HUDEP-2 (cell line): ENCODE measurements at regions not wholly inside any gene's neighbourhood (a gene's known extent, or its start where the extent isn't known, plus 50 kb on each side); places are given as distances from the start of the nearest gene placed in this dataset.
"Not testable (repeated sequence)": the region's sequence is repeated elsewhere in the genome, so short reads cannot be mapped to it uniquely, and the experiment has no call there.

Experiments
- DNase-seq, 76 experiments: peaks; one replicate each; lab custom pipeline; 2025; ENCODE audit not compliant: unreplicated experiment in 76 of 76; lab: John Stamatoyannopoulos, UW

DNA sequence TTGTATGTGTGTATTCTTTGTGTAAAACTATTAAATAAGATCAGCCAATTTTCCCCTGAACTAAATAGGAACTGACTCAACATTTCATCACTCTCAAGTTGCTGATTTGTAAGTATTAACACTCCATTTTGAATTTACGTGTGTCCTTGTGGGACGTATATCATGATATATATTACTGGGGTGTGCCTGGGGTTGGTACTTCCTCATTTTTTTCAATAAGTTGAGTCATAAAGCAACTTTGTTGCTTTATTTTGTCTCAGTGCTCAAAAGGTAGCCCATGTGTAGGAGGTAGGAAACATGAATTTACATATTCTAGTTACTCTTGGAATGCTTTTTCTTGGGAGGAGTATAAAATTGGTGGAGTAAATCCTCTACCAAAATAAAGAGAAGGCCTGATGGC lies 193.9 kb upstream of the RAG2 start:
- DNase-seq, result no peak

- DNase-seq, result no peak
These were observed 192.5 kb upstream of the RAG2 start for GRCh38 chr11:36790526-36790925.

DNA sequence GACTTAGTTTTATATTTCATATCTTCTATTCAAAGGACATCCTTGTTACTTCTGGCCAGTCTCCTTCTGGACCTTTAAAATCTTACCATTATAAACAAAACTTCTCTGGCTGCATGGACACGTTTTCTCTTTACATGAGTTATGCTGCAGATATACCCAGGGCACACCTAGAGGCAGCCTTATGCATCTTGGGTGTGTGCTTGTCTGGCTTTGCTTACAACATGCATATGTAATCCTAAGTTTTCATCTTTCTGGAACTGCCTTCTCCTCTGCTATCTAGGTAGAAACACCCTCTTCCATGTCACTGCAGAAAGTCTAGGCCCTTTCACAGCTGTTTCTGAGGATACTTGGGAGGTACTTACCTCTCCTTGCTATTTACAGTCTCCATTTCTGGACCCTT lies 185.8 kb upstream of the RAG2 start:
- DNase-seq, result no peak

DNA sequence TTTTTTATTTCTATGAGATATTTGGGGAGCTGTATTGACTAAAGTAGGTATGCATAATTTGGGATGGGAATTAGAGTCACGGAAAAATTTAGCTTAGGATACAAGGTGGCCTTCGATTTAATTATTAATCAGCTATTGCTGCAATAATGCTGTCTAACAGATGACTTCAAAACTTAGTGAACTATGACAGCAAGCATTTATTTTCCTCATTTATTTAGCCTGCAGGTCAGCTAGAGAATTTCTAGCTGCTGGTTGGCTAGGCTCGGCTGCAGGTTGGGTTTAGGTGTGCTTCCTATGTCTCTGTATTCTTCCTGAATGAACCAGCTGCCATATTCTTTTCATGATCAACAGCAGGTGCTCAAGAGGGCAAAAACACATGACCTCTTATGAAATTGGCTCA lies 181.8 kb upstream of the RAG2 start:
- DNase-seq, result no peak

DNA sequence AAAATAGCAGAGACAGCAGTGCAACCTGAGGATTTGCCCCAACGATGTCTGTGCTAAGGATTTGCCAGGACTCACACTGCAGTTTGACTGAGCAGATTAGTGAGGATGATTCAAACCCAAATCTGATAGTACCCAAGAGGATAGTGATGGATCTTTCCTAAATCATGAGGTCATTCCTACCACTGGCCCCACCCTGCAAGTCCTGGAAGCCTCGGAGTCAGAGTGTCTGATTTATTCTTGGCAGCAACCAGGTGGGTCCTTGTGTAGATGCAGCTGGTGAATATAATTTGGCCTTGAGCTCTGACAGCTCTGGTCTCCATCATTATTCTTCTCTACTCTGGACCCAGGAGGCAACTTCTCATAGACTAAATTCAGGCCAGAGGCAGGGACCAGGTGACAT lies 179.3 kb upstream of the RAG2 start:
- DNase-seq, result no peak

GRCh38 chr11:36775756-36776155 lies 177.7 kb upstream of the RAG2 start:
- no peak for DNase-seq

- no peak for DNase-seq
These were observed 177.1 kb upstream of the RAG2 start for GRCh38 chr11:36775130-36775529.

DNA sequence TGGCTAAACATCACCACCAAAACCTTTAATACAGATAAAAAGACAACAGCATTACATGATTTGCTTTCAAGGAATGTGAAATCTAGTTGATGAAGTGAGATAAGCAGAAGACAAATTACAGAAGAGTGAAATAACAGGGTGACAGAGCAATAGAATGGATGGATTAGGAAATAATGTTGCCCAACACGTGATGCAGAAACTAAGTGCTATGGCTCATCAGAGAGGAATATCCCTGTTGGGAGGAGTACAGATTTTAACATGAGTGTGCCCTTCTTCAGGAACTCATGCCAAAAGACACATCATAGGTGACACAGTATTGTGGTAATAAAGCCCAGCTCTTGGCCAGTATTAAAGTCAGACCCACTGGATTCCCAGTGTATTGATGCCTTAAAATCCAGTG lies 176.6 kb upstream of the RAG2 start:
- DNase-seq, result no peak

DNA sequence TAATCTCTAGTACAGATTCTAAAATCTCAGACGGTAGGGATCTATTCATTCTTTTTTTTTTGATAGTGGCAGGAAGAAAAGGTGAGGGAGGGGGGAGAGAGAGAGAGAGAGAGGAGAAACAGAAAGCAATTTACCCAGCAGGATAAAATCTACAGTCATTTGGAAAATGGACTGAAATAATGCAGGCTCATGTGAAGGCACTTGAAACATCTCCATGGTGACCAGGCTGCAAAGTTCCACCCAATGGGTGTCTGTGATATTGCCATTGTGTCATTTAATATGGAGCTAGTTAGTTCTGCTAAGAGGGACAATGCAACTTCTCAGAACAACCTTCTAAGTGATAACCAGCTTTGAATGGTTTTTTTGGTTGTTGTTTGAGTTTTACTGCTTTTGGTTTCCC lies 165.2 kb upstream of the RAG2 start:
- no peak for DNase-seq

DNA sequence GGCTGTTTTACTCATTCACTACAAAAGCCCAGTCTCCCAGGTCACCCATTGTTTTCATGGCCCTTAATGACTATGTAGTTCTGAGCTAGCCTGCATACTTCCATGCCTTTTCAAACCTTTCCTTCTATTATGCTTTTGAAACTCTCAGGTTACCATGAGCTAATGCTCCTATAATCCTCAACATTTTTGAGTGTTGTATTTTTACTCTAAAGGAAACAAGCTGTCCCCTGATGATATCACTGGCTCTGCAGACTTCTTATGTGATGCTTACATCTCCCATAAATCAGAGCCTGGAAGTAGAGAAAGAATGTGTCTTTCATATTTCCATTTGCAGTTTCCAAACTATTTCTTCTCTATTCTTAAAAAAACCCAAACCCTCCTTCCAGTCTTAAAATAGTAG lies 159.0 kb upstream of the RAG2 start:
- DNase-seq, result no peak

- DNase-seq, result no peak
These were observed 155.9 kb upstream of the RAG2 start for GRCh38 chr11:36753960-36754359.

DNA sequence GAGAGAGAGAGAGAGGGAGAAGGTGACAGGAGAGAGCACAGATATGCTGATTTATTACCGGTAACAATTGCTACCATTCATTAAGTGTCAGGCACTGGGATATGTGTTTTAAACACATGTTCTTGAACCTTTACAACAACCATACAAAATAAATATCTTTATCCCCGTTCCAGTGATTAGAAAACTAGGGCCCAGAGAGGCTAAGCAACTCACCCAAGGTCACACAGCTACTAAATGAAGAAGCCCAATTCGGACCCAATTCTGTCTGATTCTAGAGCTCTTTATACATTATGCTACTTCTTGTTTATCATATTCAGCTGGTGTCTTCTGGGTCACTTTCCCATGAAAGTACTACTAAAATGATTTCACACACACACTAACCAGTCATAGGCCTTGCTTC lies 154.0 kb upstream of the RAG2 start:
- no peak for DNase-seq

DNA sequence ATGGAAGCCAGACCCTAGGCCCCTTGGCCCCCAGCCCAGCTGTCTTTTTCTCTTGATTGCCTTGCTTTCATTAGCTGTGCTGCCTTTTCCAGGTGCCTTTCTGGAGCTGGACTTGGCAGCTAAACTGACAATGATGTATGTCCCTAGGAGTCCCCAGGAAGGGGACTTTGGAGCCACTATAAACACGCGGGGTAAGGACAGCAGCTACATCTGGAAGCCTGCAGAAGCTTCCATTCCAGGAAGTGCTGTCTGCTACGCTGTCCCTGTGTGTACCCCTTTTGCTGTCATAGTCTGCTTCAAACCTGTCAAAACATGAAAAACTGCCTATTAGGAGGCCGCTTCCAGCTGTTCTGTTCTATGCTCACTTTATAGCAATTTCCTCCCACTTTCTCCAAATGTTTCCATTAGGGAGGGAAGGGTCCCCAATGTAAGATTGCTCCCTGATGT lies 153.3 kb upstream of the RAG2 start:
- no peak for DNase-seq

DNA sequence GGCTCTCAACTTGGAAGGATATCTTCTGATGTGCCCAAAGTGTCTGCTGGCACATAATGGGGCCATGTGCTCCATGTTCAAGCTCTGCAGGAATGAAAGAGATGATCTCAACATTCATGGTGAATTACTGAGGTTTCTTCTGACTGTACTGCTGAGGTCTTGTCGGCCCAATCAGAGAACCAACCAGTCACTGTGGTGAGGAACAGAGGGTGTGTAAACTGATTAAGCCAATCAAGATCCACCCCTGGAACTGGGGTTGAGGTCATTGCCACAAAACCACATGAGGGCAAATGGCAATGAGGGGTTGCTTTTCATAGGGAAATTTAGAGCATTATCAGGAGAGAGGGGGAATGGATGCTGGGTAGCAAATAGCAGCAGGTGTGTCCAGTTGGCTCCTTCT lies 152.3 kb upstream of the RAG2 start:
- DNase-seq, result peak in 1 of 76 experiments; percentile 17

DNA sequence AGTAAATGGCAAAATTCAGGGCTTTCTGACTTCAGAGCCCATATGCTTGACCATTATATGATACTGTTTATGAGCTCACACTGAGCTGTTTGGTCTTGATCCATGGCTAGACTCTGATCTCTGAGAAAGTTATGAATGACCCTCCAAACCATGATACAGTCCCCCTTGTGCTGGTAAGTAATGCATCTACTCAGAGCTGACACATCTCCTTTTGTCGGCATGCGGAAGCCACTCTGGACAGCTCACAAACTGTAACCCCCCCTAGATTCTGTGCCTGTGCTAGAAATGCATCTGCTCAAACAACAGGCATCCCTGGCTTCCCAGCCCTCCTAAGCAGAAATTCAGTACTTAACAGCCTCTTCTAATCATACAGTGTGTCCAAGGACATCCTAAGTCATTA lies 150.8 kb upstream of the RAG2 start:
- no peak for DNase-seq

- DNase-seq, result peak in 73 of 76 experiments; percentile 6 to 90 (median 64)
These were observed 149.1 kb upstream of the RAG2 start for GRCh38 chr11:36746886-36747710.

GRCh38 chr11:36744375-36745168 lies 146.5 kb upstream of the RAG2 start:
- DNase-seq, result peak in 52 of 76 experiments; percentile 1 to 63 (median 34)

- no peak for DNase-seq
These were observed 145.0 kb upstream of the RAG2 start for GRCh38 chr11:36743039-36743438.

DNA sequence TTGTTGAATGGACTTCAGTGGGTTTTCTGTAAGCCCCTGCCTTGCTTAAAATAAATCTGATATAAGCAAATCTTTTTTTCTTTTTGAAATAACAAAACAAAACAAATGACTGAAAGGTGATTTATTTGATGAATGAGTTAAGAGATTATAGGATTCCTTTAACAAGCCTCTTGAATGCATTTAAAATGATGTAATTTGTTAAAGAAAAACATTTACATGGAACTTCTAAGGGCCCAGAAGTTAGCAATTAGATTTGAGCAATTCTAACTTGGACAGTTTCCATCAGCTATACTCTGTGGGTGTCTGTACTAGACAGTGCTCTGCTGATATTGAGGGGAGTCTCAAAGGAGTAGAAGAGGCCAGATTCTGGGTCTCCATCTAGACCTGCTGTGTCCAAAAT lies 143.5 kb upstream of the RAG2 start:
- DNase-seq, result no peak

DNA sequence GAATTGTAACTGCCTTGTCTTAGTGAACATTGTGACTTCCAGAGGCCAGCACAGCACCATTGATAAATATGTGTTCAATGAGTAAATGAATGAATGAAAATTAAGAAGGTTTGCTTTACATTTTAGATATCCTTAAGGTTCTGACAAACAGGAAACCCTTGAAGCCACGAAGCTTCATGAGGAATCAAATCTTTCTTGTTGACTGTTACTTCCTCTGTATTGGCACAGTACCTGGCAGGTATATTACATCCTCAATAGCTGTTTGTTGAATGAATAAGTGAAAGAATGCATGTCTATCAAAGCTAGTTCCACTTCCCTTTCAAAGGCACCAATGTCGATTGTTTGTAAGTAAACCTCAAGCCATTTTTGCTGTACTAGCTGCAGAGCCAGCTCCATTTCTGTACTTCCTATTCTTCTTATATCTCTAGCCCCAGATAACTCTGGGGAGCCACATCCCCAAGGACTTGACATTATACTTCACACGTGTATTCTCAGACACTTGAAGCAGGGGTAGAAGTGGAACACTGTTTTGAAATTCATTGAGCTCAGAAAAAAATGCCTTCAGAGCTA lies 140.3 kb upstream of the RAG2 start:
- DNase-seq, result no peak

GRCh38 chr11:36736103-36736502 lies 138.1 kb upstream of the RAG2 start:
- DNase-seq, result no peak

- not testable (repeated sequence) for DNase-seq
These were observed 135.7 kb upstream of the RAG2 start for GRCh38 chr11:36733721-36734120.
